K562 (cell line): ENCODE measurements at regions not wholly inside any gene's neighbourhood (a gene's known extent, or its start where the extent isn't known, plus 50 kb on each side); places are given as distances from the start of the nearest gene placed in this dataset.

Experiments used
- ATAC-seq: fragments of 200-7000 bp; cut with Tn5 transposase; 3 replicates; pipeline ENCODE4 v1.9.1; 2020; ENCODE audit warnings: moderate library complexity
- BruUV-seq: library from RNA; stranded (reverse); fragments of 400-500 nt; replicated peaks from 2 replicates; lab custom pipeline; 2021; lab: Mats Ljungman, UMichigan
- CTCF ChIA-PET: fragments of 300-600 bp; formaldehyde crosslinking; extraction: SDS; loops from one replicate; lab custom pipeline; 2021; ENCODE audit warnings: low intra/inter-chr PET ratio; lab: Yijun Ruan, JAX
- POLR2A ChIA-PET: fragments of 300-600, 350-650 bp; sonication (Branson Sonifier 250); formaldehyde crosslinking; extraction: SDS; loops from one replicate; lab custom pipeline; 2021; ENCODE audit warnings: antibody characterized with exemption, inconsistent platforms; lab: Yijun Ruan, JAX
- DNase-seq, 4 experiments: peaks; one replicate each; pipeline versions ENCODE4 v3.0.0 to v3.0.0-alpha.2; 2011 to 2018; ENCODE audit warnings: low spot score in 3 of 4, mixed read lengths in 3 of 4; ENCODE audit errors: extremely low read depth in 1 of 4
- FAIRE-seq: peaks from 2 replicates; lab custom pipeline; 2011; peaks lifted over from hg19 to GRCh38; lab: Jason Lieb, UNC
- H2AFZ ChIP-seq: 2 replicates; pipeline ENCODE4 v1.6.0; 2011; ENCODE audit warnings: low read depth, low read length, control low read depth, inconsistent platforms
- H3K27ac ChIP-seq: fragments of 200-600 bp; 3 replicates; pipeline ENCODE4 v1.8.0; 2011; ENCODE audit warnings: low read depth, mild to moderate bottlenecking, control low read depth, inconsistent platforms, low read length, moderate library complexity, mixed read lengths; ENCODE audit errors: extremely low read depth
- H3K27me3 ChIP-seq, 2 experiments: fragments of 300-600 bp in 1 of 2; 2 replicates in 1 of 2; 3 replicates in 1 of 2; pipeline versions ENCODE4 v1.6.0 to v1.8.0; 2011; ENCODE audit warnings: inconsistent platforms in 2 of 2, low read length in 2 of 2, mild to moderate bottlenecking in 1 of 2, mixed read lengths in 1 of 2, moderate library complexity in 1 of 2; ENCODE audit not compliant: control insufficient read depth in 2 of 2, insufficient read depth in 2 of 2
- H3K36me3 ChIP-seq: fragments of 300-600 bp; 3 replicates; pipeline ENCODE4 v1.8.0; 2011; ENCODE audit warnings: mild to moderate bottlenecking, low read length, inconsistent platforms; ENCODE audit not compliant: control insufficient read depth, insufficient read depth
- H3K4me1 ChIP-seq, 2 experiments: fragments of 200-600 bp in 1 of 2; replicated peaks in 1 of 2; 2 replicates in 1 of 2; 3 replicates in 1 of 2; pipeline versions ENCODE4 v1.5.1 to v1.8.0; 2011; ENCODE audit warnings: inconsistent platforms in 2 of 2, low read length in 2 of 2, mild to moderate bottlenecking in 1 of 2, mixed read lengths in 1 of 2, moderate library complexity in 1 of 2; ENCODE audit not compliant: control insufficient read depth in 2 of 2, insufficient read depth in 2 of 2
- H3K4me2 ChIP-seq: 2 replicates; pipeline ENCODE4 v1.6.1; 2011; ENCODE audit warnings: low read length, control low read depth, inconsistent platforms, mixed read lengths; ENCODE audit not compliant: insufficient read depth
- H3K4me3 ChIP-seq: fragments of 200-600 bp; sonication (generic), shearing (Covaris generic); 2 replicates; pipeline ENCODE4 v1.5.1; 2016; ENCODE audit warnings: control low read depth, inconsistent platforms
- H3K79me2 ChIP-seq: fragments of 200-600 bp; 3 replicates; pipeline ENCODE4 v1.8.0; 2011; ENCODE audit warnings: low read length, inconsistent platforms; ENCODE audit not compliant: control insufficient read depth, insufficient read depth
- H3K9ac ChIP-seq, 2 experiments: 2 replicates each; pipeline versions ENCODE4 v1.6.0 to v1.6.1; 2011; ENCODE audit warnings: low read depth in 2 of 2, low read length in 2 of 2, control low read depth in 1 of 2, inconsistent platforms in 1 of 2, mild to moderate bottlenecking in 1 of 2, mixed read lengths in 1 of 2; ENCODE audit not compliant: insufficient read depth in 1 of 2
- H3K9me1 ChIP-seq: one replicate; pipeline ENCODE4 v1.6.0; 2011; ENCODE audit warnings: inconsistent platforms, mild to moderate bottlenecking, low read length, moderate library complexity; ENCODE audit not compliant: control insufficient read depth, insufficient read depth
- H3K9me3 ChIP-seq: replicated peaks from 2 replicates; pipeline ENCODE4 v1.5.1; 2011; ENCODE audit warnings: low read depth, low read length, inconsistent platforms; ENCODE audit not compliant: control insufficient read depth, insufficient read depth
- H4K20me1 ChIP-seq: replicated peaks from 2 replicates; pipeline ENCODE4 v1.6.1; 2011; ENCODE audit warnings: low read length, inconsistent platforms, mixed read lengths; ENCODE audit not compliant: control insufficient read depth, insufficient read depth
- ATF7 ChIP-seq: fragments of 450-650 bp; IDR thresholded peaks from 2 replicates; pipeline ENCODE4 v1.7.1; 2014; ENCODE audit warnings: mild to moderate bottlenecking, moderate library complexity
- HNRNPL ChIP-seq: fragments of 200-400 bp; formaldehyde crosslinking; IDR thresholded peaks from 2 replicates; pipeline ENCODE4 v1.6.1; 2017; ENCODE audit warnings: low read depth, mild to moderate bottlenecking, low read length
- MED1 ChIP-seq: sonication (generic); formaldehyde crosslinking; IDR thresholded peaks from 2 replicates; pipeline ENCODE4 v1.8.1; 2023; ENCODE audit warnings: missing genetic modification reagents, borderline replicate concordance
- SREBF2 ChIP-seq: sonication (generic); formaldehyde crosslinking; IDR thresholded peaks from 2 replicates; pipeline ENCODE4 v1.4.0; 2020; ENCODE audit warnings: mild to moderate bottlenecking, missing genetic modification reagents
- ZFP1 ChIP-seq: fragments of 450-650 bp; formaldehyde crosslinking; IDR thresholded peaks from 2 replicates; pipeline ENCODE4 v1.4.0; 2020; ENCODE audit warnings: mild to moderate bottlenecking, mixed read lengths
- ZNF121 ChIP-seq: sonication (generic); formaldehyde crosslinking; conservative IDR thresholded peaks from 2 replicates; pipeline ENCODE4 v1.8.0; 2022; ENCODE audit warnings: missing genetic modification reagents
- ZNF445 ChIP-seq: fragments of 250-450 bp; sonication (Bioruptor Pico); IDR thresholded peaks from 2 replicates; pipeline ENCODE4 v1.4.0; 2020; ENCODE audit warnings: low read depth, mild to moderate bottlenecking, moderate library complexity
- WGBS: fragments of 100-300 bp; shearing (Covaris generic); methylation state at CpG from one replicate; pipeline ENCODE4 v1.1.6; 2016; ENCODE audit warnings: low coverage, mixed read lengths; ENCODE audit not compliant: insufficient coverage; ENCODE audit errors: missing lambda C conversion rate; 5-methylcytosine and 5-hydroxymethylcytosine counted together
- in situ Hi-C: fragments of 300-500 bp; cut with MboI; formaldehyde crosslinking; loops from 4 replicates; pipeline ENCODE4 v1.15.0; 2018; ENCODE audit warnings: inconsistent platforms, mixed read lengths
- intact Hi-C: fragments of 100-400 bp; cut with micrococcal nuclease; formaldehyde crosslinking; loops from 2 replicates; pipeline ENCODE4 v1.14.2; 2022
- TF ChIP-seq, protein P1 (sequence below): fragments of 200-400 bp; formaldehyde crosslinking; IDR thresholded peaks from 2 replicates; pipeline ENCODE4 v1.6.1; 2017; ENCODE audit warnings: mild to moderate bottlenecking, low read depth, low read length, moderate library complexity

DNA sequence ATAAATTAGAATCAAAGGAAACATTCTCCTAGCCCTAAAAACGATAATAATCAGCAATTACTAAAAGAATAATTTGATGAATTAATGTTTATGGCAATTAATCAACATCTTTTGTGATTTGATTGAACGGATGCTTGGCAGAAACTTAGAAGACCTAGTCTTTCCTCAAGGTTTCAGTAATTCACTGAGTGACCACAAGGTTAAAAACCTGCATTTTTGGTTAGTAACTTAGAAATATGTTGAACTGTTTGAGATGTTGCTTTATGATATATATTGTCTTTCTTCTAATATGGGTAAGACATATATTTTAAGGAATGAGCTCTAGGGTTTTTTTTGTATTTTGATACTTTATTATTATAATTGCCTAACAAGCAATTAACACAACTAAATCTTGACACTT lies 793.0 kb upstream of the NDST4 start (continued):
- TF ChIP-seq, protein P1, sequence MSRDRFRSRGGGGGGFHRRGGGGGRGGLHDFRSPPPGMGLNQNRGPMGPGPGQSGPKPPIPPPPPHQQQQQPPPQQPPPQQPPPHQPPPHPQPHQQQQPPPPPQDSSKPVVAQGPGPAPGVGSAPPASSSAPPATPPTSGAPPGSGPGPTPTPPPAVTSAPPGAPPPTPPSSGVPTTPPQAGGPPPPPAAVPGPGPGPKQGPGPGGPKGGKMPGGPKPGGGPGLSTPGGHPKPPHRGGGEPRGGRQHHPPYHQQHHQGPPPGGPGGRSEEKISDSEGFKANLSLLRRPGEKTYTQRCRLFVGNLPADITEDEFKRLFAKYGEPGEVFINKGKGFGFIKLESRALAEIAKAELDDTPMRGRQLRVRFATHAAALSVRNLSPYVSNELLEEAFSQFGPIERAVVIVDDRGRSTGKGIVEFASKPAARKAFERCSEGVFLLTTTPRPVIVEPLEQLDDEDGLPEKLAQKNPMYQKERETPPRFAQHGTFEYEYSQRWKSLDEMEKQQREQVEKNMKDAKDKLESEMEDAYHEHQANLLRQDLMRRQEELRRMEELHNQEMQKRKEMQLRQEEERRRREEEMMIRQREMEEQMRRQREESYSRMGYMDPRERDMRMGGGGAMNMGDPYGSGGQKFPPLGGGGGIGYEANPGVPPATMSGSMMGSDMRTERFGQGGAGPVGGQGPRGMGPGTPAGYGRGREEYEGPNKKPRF: no peak
- TF ChIP-seq ZFP1 (CRISPR knock-in tag) (no peak), ATF7 (no peak), MED1 (CRISPR knock-in tag) (no peak)

DNA sequence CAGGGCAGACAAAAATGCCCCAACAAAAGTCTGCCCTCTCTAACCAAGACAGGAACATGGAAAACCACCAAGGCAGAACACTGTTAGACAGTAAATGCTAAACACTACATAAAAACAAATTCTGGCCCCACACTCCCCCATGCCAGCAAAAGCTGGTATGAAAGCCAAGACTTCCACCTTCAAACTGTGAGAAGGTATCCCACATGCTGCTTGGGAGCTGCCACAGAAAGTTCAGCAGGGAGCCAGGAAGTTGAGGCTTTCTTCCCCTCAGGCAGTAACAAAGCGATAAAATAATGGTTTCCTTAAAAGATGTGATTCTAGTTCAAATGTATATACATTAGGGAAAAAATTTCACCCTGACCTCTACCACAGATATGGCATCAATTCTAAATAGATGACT lies 770.4 kb upstream of the NDST4 start:
- no peak for DNase-seq
- in situ Hi-C loops: no loop called here
- Histone ChIP-seq H3K4me1 (no peaks in the 10 kb centered on the region), H3K9me1 (no peaks in the 10 kb centered on the region), H3K9me3 (0 out of 2 replicates have a peak, but pooled peaks cover 2% of the 10 kb centered on the region), H4K20me1 (no peaks in the 10 kb centered on the region), H3K9ac (no peak overlapping the region), H3K79me2 (no peaks in the 10 kb centered on the region), H3K27ac (no peak overlapping the region), H3K36me3 (no peaks in the 10 kb centered on the region), H3K27me3 (no peaks in the 10 kb centered on the region), H3K4me2 (no peak overlapping the region), H2AFZ (no peak overlapping the region), H3K4me3 (no peak overlapping the region)
- no peak for ATAC-seq
- CTCF ChIA-PET: no interaction called here
- 0% methylated on average over 1 of the region's 1 CpG for WGBS
- POLR2A ChIA-PET: no interaction called here
- intact Hi-C loops: no loop called here
- no TSS peak for BruUV-seq
- FAIRE-seq: no peak
- TF ChIP-seq SREBF2 (CRISPR knock-in tag) (no peak), HNRNPL (no peak), ZNF121 (CRISPR knock-in tag) (no peak), ZNF445 (CRISPR knock-in tag) (no peak)
